Lung (tissue), 11 donors: ENCODE measurements at regions not wholly inside any gene's neighbourhood (a gene's known extent, or its start where the extent isn't known, plus 50 kb on each side); places are given as distances from the start of the nearest gene placed in this dataset.

Experiments
- ATAC-seq: fragments of 200-7000 bp; cut with Tn5 transposase; one replicate; pipeline ENCODE4 v1.9.1; 2020; ENCODE audit warnings: moderate number of reproducible peaks; ENCODE audit not compliant: insufficient read depth, low FRiP score
- DNase-seq, 3 donors: peaks; one replicate each; pipeline ENCODE4 v3.0.0-alpha.2; 2013 to 2017
- H3K27ac ChIP-seq, 2 donors: one replicate each; pipeline ENCODE4 v1.5.1; 2013; ENCODE audit warnings: mild to moderate bottlenecking in 2 of 2, moderate library complexity in 2 of 2, control low read depth in 1 of 2, inconsistent platforms in 1 of 2, low read depth in 1 of 2, low read length in 1 of 2
- H3K27me3 ChIP-seq, 3 donors: one replicate each; pipeline ENCODE4 v1.5.1; 2013; ENCODE audit warnings: low read length in 2 of 3; ENCODE audit not compliant: control insufficient read depth in 3 of 3, insufficient read depth in 3 of 3
- H3K36me3 ChIP-seq, 4 donors: one replicate each; pipeline ENCODE4 v1.5.1; 2013; ENCODE audit warnings: low read length in 4 of 4, mild to moderate bottlenecking in 1 of 4, moderate library complexity in 1 of 4; ENCODE audit not compliant: control insufficient read depth in 4 of 4, insufficient read depth in 4 of 4
- H3K4me1 ChIP-seq, 5 donors: one replicate each; pipeline ENCODE4 v1.5.1; 2013; ENCODE audit warnings: low read length in 5 of 5, mild to moderate bottlenecking in 2 of 5, moderate library complexity in 1 of 5; ENCODE audit not compliant: control insufficient read depth in 5 of 5, insufficient read depth in 5 of 5
- H3K4me3 ChIP-seq: one replicate; pipeline ENCODE4 v1.5.1; 2013; ENCODE audit warnings: mild to moderate bottlenecking, control low read depth, moderate library complexity
- H3K9ac ChIP-seq, 2 donors: one replicate each; pipeline ENCODE4 v1.5.1; 2013; ENCODE audit warnings: low read length in 2 of 2, control low read depth in 1 of 2; ENCODE audit not compliant: insufficient read depth in 1 of 2
- H3K9me3 ChIP-seq, 4 donors: one replicate each; pipeline ENCODE4 v1.5.1; 2013; ENCODE audit warnings: low read length in 3 of 4, mild to moderate bottlenecking in 1 of 4, moderate library complexity in 1 of 4; ENCODE audit not compliant: control insufficient read depth in 4 of 4, insufficient read depth in 3 of 4
- CTCF ChIP-seq: IDR thresholded peaks from 2 replicates; pipeline ENCODE4 v1.5.1; 2012; ENCODE audit warnings: mild to moderate bottlenecking; ENCODE audit errors: control extremely low read depth, extremely low read depth
- WGBS, 2 donors: extraction: QIAGEN DNeasy Blood & Tissue Kit; methylation state at CpG; one replicate each; pipeline ENCODE4 v1.1.7; 2013; 5-methylcytosine and 5-hydroxymethylcytosine counted together
- donor health status: control.
- donor health status: control.
- donor health status: Bipolar disorder and iron deficiency.
- donor health status: healthy.
- donor health status: DM: yes; HTN: yes; CAD: no.

GRCh38 chr2:118477111-118477862, 370.2 kb downstream of the EN1 start:
- Histone ChIP-seq H3K36me3 (no peaks in the 10 kb centered on the region), H3K27ac (no peak overlapping the region), H3K4me3 (no peak overlapping the region), H3K9me3 (peaks cover 0 to 3% (median 0%) of the 10 kb centered on the region in 4 donors), H3K27me3 (peaks cover 0 to 2% (median 0%) of the 10 kb centered on the region in 3 donors), H3K4me1 (no peaks in the 10 kb centered on the region), H3K9ac (no peak overlapping the region)
- 47 to 49% methylated on average over 8 of the region's 8 CpGs for WGBS, 2 donors
- no peak for ATAC-seq
- TF ChIP-seq CTCF: no peak
- DNase-seq: no peak

- no peaks in the 10 kb centered on the region for H3K36me3 ChIP-seq
- peaks cover 0 to 3% (median 0%) of the 10 kb centered on the region in 4 donors for H3K9me3 ChIP-seq
- no peak overlapping the region for H3K27ac ChIP-seq
- no peak for ATAC-seq
- no peak overlapping the region for H3K9ac ChIP-seq
- no peak overlapping the region for H3K4me3 ChIP-seq
- DNase-seq: no peak
- WGBS, 2 donors: 77 to 89% methylated on average over 9 of the region's 9 CpGs
- no peaks in the 10 kb centered on the region for H3K4me1 ChIP-seq
- no peak for TF ChIP-seq CTCF
- no peaks in the 10 kb centered on the region for H3K27me3 ChIP-seq
Measured at GRCh38 chr2:118475622-118476205, 371.7 kb downstream of the EN1 start.

GRCh38 chr2:118474541-118474920, 372.9 kb downstream of the EN1 start:
- ATAC-seq (no peak), DNase-seq (no peak)
- Histone ChIP-seq H3K27ac (no peak overlapping the region), H3K4me3 (no peak overlapping the region), H3K36me3 (no peaks in the 10 kb centered on the region), H3K4me1 (no peaks in the 10 kb centered on the region), H3K9me3 (peaks cover 0 to 3% (median 0%) of the 10 kb centered on the region in 4 donors), H3K9ac (no peak overlapping the region), H3K27me3 (peaks cover 0 to 9% (median 0%) of the 10 kb centered on the region in 3 donors)
- TF ChIP-seq CTCF: no peak
- WGBS, 2 donors: 60 to 71% methylated on average over 3 of the region's 3 CpGs
